ENCODE measurements at regions not wholly inside any gene's neighbourhood (a gene's known extent, or its start where the extent isn't known, plus 50 kb on each side); places are given as distances from the start of the nearest gene placed in this dataset.

DNA sequence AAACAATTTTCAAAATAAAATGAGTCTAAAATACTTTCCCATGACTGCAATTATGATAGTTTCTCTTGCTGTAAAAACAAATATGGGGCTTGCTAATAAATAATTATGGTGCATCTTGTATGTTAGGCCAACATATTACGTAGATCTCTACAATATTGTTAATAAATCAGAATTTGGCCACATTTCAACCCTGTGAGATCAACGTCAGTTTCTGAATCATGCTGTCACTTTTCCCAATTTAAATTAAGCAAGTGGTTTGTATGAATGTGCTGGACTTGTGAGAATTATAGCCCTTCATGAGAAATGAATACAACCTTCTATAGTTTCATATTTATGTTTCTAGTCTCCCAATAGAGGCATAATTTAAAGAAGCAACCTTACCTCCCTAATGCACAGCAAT, 808.9 kb downstream of the SUCLG1 start:
- Histone ChIP-seq H4K20me1 (ENCODE audit: control insufficient read depth, extremely low read depth, insufficient read depth, low read length) (no peaks in the 10 kb centered on the region), H3K27ac (ENCODE audit: insufficient read depth, low read length) (no peak overlapping the region), H3K36me3 (ENCODE audit: control insufficient read depth, insufficient read depth, low read length) (no peaks in the 10 kb centered on the region), H3K4me3 (replicated peaks in 1 of 4; ENCODE audit: control extremely low read depth in 1 of 4, insufficient read depth in 1 of 4, low read depth in 3 of 4, low read length in 4 of 4) (no peak overlapping the region), H3K9ac (ENCODE audit: insufficient read depth, low read length) (no peak overlapping the region), H3K4me1 (ENCODE audit: control insufficient read depth, extremely low read depth, insufficient read depth, low read length) (no peaks in the 10 kb centered on the region), H3K4me2 (ENCODE audit: extremely low read depth, insufficient read depth, low read length) (no peak overlapping the region), H3K9me3 (ENCODE audit: control insufficient read depth, insufficient read depth, low read depth, low read length) (no peaks in the 10 kb centered on the region), H3K79me2 (ENCODE audit: control insufficient read depth, insufficient read depth, low read length) (no peaks in the 10 kb centered on the region), H2AFZ (ENCODE audit: low read length) (no peak overlapping the region), H3K27me3 (ENCODE audit: control insufficient read depth, insufficient read depth, low read length) (no peaks in the 10 kb centered on the region)
- peak in 1 of 2 donors; percentile 27 for DNase-seq (ENCODE audit: low read depth in 2 of 2)
- no peak for TF ChIP-seq EZH2 (IDR thresholded peaks at IDR 0.05; ENCODE audit: low read length, missing control alignments)
- TF ChIP-seq, protein P1, sequence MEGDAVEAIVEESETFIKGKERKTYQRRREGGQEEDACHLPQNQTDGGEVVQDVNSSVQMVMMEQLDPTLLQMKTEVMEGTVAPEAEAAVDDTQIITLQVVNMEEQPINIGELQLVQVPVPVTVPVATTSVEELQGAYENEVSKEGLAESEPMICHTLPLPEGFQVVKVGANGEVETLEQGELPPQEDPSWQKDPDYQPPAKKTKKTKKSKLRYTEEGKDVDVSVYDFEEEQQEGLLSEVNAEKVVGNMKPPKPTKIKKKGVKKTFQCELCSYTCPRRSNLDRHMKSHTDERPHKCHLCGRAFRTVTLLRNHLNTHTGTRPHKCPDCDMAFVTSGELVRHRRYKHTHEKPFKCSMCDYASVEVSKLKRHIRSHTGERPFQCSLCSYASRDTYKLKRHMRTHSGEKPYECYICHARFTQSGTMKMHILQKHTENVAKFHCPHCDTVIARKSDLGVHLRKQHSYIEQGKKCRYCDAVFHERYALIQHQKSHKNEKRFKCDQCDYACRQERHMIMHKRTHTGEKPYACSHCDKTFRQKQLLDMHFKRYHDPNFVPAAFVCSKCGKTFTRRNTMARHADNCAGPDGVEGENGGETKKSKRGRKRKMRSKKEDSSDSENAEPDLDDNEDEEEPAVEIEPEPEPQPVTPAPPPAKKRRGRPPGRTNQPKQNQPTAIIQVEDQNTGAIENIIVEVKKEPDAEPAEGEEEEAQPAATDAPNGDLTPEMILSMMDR (conservative IDR thresholded peaks at IDR 0.05 in 1 of 2, IDR thresholded peaks at IDR 0.05 in 1 of 2; ENCODE audit: low read depth in 1 of 2, low read length in 2 of 2), result no peak

DNA sequence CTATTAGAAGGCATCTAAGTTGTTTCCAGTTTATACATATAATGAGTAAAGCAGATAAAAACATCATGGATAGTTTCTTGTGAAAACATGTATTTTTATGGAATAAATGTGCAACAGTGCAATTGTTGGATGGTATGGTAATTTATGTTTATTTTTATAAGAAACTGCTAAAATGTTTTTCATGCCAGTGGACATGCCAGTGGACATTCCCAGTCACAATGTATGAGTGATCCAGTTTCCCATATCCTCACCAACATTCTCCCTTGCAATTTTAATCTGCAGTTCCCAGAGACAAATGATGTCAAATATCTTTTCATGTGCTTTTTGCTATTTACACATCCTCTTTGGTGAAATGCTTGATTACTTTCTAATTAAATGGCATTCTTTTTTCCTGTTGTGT, 818.6 kb downstream of the SUCLG1 start:
- H3K4me2 ChIP-seq (ENCODE audit: extremely low read depth, insufficient read depth, low read length), result no peak overlapping the region

DNA sequence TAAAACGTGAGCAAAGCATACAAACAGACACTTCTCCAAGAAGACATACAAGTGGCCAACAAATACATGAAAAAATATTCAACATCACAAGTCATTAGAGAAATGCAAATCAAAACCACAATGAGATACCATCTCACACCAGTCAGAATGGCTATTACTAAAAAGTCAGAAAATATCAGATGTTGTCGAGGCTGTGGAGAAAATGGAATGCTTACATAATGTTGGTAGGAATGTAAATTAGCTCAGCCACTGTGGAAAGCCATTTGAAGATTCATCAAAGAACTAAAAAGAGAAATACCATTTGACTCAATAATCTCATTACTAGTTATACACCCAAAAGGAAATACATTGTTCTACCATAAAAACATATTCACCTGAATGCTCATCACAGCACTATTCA, 825.7 kb downstream of the SUCLG1 start:
- Histone ChIP-seq H3K4me1 (ENCODE audit: control insufficient read depth, extremely low read depth, insufficient read depth, low read length) (no peaks in the 10 kb centered on the region), H3K27me3 (ENCODE audit: control insufficient read depth, insufficient read depth, low read length) (no peaks in the 10 kb centered on the region), H3K4me3 (replicated peaks in 1 of 4; ENCODE audit: control extremely low read depth in 1 of 4, insufficient read depth in 1 of 4, low read depth in 3 of 4, low read length in 4 of 4) (no peak overlapping the region), H3K9ac (ENCODE audit: insufficient read depth, low read length) (no peak overlapping the region), H3K4me2 (ENCODE audit: extremely low read depth, insufficient read depth, low read length) (no peak overlapping the region), H2AFZ (ENCODE audit: low read length) (no peak overlapping the region), H3K9me3 (ENCODE audit: control insufficient read depth, insufficient read depth, low read depth, low read length) (no peaks in the 10 kb centered on the region), H3K36me3 (ENCODE audit: control insufficient read depth, insufficient read depth, low read length) (no peaks in the 10 kb centered on the region), H4K20me1 (ENCODE audit: control insufficient read depth, extremely low read depth, insufficient read depth, low read length) (no peaks in the 10 kb centered on the region), H3K79me2 (ENCODE audit: control insufficient read depth, insufficient read depth, low read length) (no peaks in the 10 kb centered on the region), H3K27ac (ENCODE audit: insufficient read depth, low read length) (no peak overlapping the region)
- DNase-seq (ENCODE audit: low read depth in 2 of 2), result peak in 1 of 2 donors; percentile 2
- TF ChIP-seq EZH2 (IDR thresholded peaks at IDR 0.05; ENCODE audit: low read length, missing control alignments), result no peak
- TF ChIP-seq, protein P1 (conservative IDR thresholded peaks at IDR 0.05 in 1 of 2, IDR thresholded peaks at IDR 0.05 in 1 of 2; ENCODE audit: low read depth in 1 of 2, low read length in 2 of 2), result no peak

More for the DNA sequence above, 818.6 kb downstream of the SUCLG1 start:
- TF ChIP-seq EZH2 (IDR thresholded peaks at IDR 0.05; ENCODE audit: low read length, missing control alignments), result no peak
- TF ChIP-seq, protein P1 (conservative IDR thresholded peaks at IDR 0.05 in 1 of 2, IDR thresholded peaks at IDR 0.05 in 1 of 2; ENCODE audit: low read depth in 1 of 2, low read length in 2 of 2), result no peak
- H3K4me3 ChIP-seq (replicated peaks in 1 of 4; ENCODE audit: control extremely low read depth in 1 of 4, insufficient read depth in 1 of 4, low read depth in 3 of 4, low read length in 4 of 4), result no peak overlapping the region
- no peaks in the 10 kb centered on the region for H3K9me3 ChIP-seq (ENCODE audit: control insufficient read depth, insufficient read depth, low read depth, low read length)
- no peaks in the 10 kb centered on the region for H3K36me3 ChIP-seq (ENCODE audit: control insufficient read depth, insufficient read depth, low read length)
- H3K79me2 ChIP-seq (ENCODE audit: control insufficient read depth, insufficient read depth, low read length), result no peaks in the 10 kb centered on the region
- no peak overlapping the region for H3K27ac ChIP-seq (ENCODE audit: insufficient read depth, low read length)
- no peak overlapping the region for H3K9ac ChIP-seq (ENCODE audit: insufficient read depth, low read length)
- DNase-seq (ENCODE audit: low read depth in 2 of 2), result no peak
- H4K20me1 ChIP-seq (ENCODE audit: control insufficient read depth, extremely low read depth, insufficient read depth, low read length), result no peaks in the 10 kb centered on the region
- no peaks in the 10 kb centered on the region for H3K27me3 ChIP-seq (ENCODE audit: control insufficient read depth, insufficient read depth, low read length)
- no peaks in the 10 kb centered on the region for H3K4me1 ChIP-seq (ENCODE audit: control insufficient read depth, extremely low read depth, insufficient read depth, low read length)
- no peak overlapping the region for H2AFZ ChIP-seq (ENCODE audit: low read length)

Measured in fibroblast of lung (primary cell).